K562 (cell line): ENCODE measurements at regions not wholly inside any gene's neighbourhood (a gene's known extent, or its start where the extent isn't known, plus 50 kb on each side); places are given as distances from the start of the nearest gene placed in this dataset.

ENCODE experiments used
- ATAC-seq: fragments of 200-7000 bp; cut with Tn5 transposase; 3 replicates; pipeline ENCODE4 v1.9.1; 2020; ENCODE audit warnings: moderate library complexity
- BruUV-seq: library from RNA; stranded (reverse); fragments of 400-500 nt; replicated peaks from 2 replicates; lab custom pipeline; 2021; lab: Mats Ljungman, UMichigan
- CTCF ChIA-PET: fragments of 300-600 bp; formaldehyde crosslinking; extraction: SDS; loops from one replicate; lab custom pipeline; 2021; ENCODE audit warnings: low intra/inter-chr PET ratio; lab: Yijun Ruan, JAX
- POLR2A ChIA-PET: fragments of 300-600, 350-650 bp; sonication (Branson Sonifier 250); formaldehyde crosslinking; extraction: SDS; loops from one replicate; lab custom pipeline; 2021; ENCODE audit warnings: antibody characterized with exemption, inconsistent platforms; lab: Yijun Ruan, JAX
- DNase-seq, 4 experiments: peaks; one replicate each; pipeline versions ENCODE4 v3.0.0 to v3.0.0-alpha.2; 2011 to 2018; ENCODE audit warnings: low spot score in 3 of 4, mixed read lengths in 3 of 4; ENCODE audit errors: extremely low read depth in 1 of 4
- FAIRE-seq: peaks from 2 replicates; lab custom pipeline; 2011; peaks lifted over from hg19 to GRCh38; lab: Jason Lieb, UNC
- H2AFZ ChIP-seq: 2 replicates; pipeline ENCODE4 v1.6.0; 2011; ENCODE audit warnings: low read depth, low read length, control low read depth, inconsistent platforms
- H3K27ac ChIP-seq: fragments of 200-600 bp; 3 replicates; pipeline ENCODE4 v1.8.0; 2011; ENCODE audit warnings: low read depth, mild to moderate bottlenecking, control low read depth, inconsistent platforms, low read length, moderate library complexity, mixed read lengths; ENCODE audit errors: extremely low read depth
- H3K27me3 ChIP-seq, 2 experiments: fragments of 300-600 bp in 1 of 2; 2 replicates in 1 of 2; 3 replicates in 1 of 2; pipeline versions ENCODE4 v1.6.0 to v1.8.0; 2011; ENCODE audit warnings: inconsistent platforms in 2 of 2, low read length in 2 of 2, mild to moderate bottlenecking in 1 of 2, mixed read lengths in 1 of 2, moderate library complexity in 1 of 2; ENCODE audit not compliant: control insufficient read depth in 2 of 2, insufficient read depth in 2 of 2
- H3K36me3 ChIP-seq: fragments of 300-600 bp; 3 replicates; pipeline ENCODE4 v1.8.0; 2011; ENCODE audit warnings: mild to moderate bottlenecking, low read length, inconsistent platforms; ENCODE audit not compliant: control insufficient read depth, insufficient read depth
- H3K4me1 ChIP-seq, 2 experiments: fragments of 200-600 bp in 1 of 2; replicated peaks in 1 of 2; 2 replicates in 1 of 2; 3 replicates in 1 of 2; pipeline versions ENCODE4 v1.5.1 to v1.8.0; 2011; ENCODE audit warnings: inconsistent platforms in 2 of 2, low read length in 2 of 2, mild to moderate bottlenecking in 1 of 2, mixed read lengths in 1 of 2, moderate library complexity in 1 of 2; ENCODE audit not compliant: control insufficient read depth in 2 of 2, insufficient read depth in 2 of 2
- H3K4me2 ChIP-seq: 2 replicates; pipeline ENCODE4 v1.6.1; 2011; ENCODE audit warnings: low read length, control low read depth, inconsistent platforms, mixed read lengths; ENCODE audit not compliant: insufficient read depth
- H3K4me3 ChIP-seq: fragments of 200-600 bp; sonication (generic), shearing (Covaris generic); 2 replicates; pipeline ENCODE4 v1.5.1; 2016; ENCODE audit warnings: control low read depth, inconsistent platforms
- H3K79me2 ChIP-seq: fragments of 200-600 bp; 3 replicates; pipeline ENCODE4 v1.8.0; 2011; ENCODE audit warnings: low read length, inconsistent platforms; ENCODE audit not compliant: control insufficient read depth, insufficient read depth
- H3K9ac ChIP-seq, 2 experiments: 2 replicates each; pipeline versions ENCODE4 v1.6.0 to v1.6.1; 2011; ENCODE audit warnings: low read depth in 2 of 2, low read length in 2 of 2, control low read depth in 1 of 2, inconsistent platforms in 1 of 2, mild to moderate bottlenecking in 1 of 2, mixed read lengths in 1 of 2; ENCODE audit not compliant: insufficient read depth in 1 of 2
- H3K9me1 ChIP-seq: one replicate; pipeline ENCODE4 v1.6.0; 2011; ENCODE audit warnings: inconsistent platforms, mild to moderate bottlenecking, low read length, moderate library complexity; ENCODE audit not compliant: control insufficient read depth, insufficient read depth
- H3K9me3 ChIP-seq: replicated peaks from 2 replicates; pipeline ENCODE4 v1.5.1; 2011; ENCODE audit warnings: low read depth, low read length, inconsistent platforms; ENCODE audit not compliant: control insufficient read depth, insufficient read depth
- H4K20me1 ChIP-seq: replicated peaks from 2 replicates; pipeline ENCODE4 v1.6.1; 2011; ENCODE audit warnings: low read length, inconsistent platforms, mixed read lengths; ENCODE audit not compliant: control insufficient read depth, insufficient read depth
- CREB3 ChIP-seq: fragments of 450-650 bp; conservative IDR thresholded peaks from 2 replicates; pipeline ENCODE4 v1.6.1; 2016; ENCODE audit warnings: missing genetic modification characterization, low read depth, mild to moderate bottlenecking, missing compliant biosample characterization, moderate library complexity
- HMG20B ChIP-seq: fragments of 250-450 bp; sonication (Bioruptor Pico); IDR thresholded peaks from 2 replicates; pipeline ENCODE4 v1.5.0; 2021; ENCODE audit warnings: mild to moderate bottlenecking
- TFAM ChIP-seq: fragments of 250-450 bp; sonication (Bioruptor Pico); conservative IDR thresholded peaks from 2 replicates; pipeline ENCODE4 v1.5.0; 2021; ENCODE audit warnings: mild to moderate bottlenecking, moderate library complexity
- ZNF609 ChIP-seq: sonication (generic); formaldehyde crosslinking; IDR thresholded peaks from 2 replicates; pipeline ENCODE4 v1.8.1; 2023; ENCODE audit warnings: missing genetic modification reagents, mild to moderate bottlenecking, borderline replicate concordance
- WGBS: fragments of 100-300 bp; shearing (Covaris generic); methylation state at CpG from one replicate; pipeline ENCODE4 v1.1.6; 2016; ENCODE audit warnings: low coverage, mixed read lengths; ENCODE audit not compliant: insufficient coverage; ENCODE audit errors: missing lambda C conversion rate; 5-methylcytosine and 5-hydroxymethylcytosine counted together
- in situ Hi-C: fragments of 300-500 bp; cut with MboI; formaldehyde crosslinking; loops from 4 replicates; pipeline ENCODE4 v1.15.0; 2018; ENCODE audit warnings: inconsistent platforms, mixed read lengths
- intact Hi-C: fragments of 100-400 bp; cut with micrococcal nuclease; formaldehyde crosslinking; loops from 2 replicates; pipeline ENCODE4 v1.14.2; 2022

- FAIRE-seq (no peak), ATAC-seq (no peak), DNase-seq (no peak)
- Histone ChIP-seq H3K4me1 (no peaks in the 10 kb centered on the region), H3K27me3 (no peaks in the 10 kb centered on the region), H3K9me1 (no peaks in the 10 kb centered on the region), H4K20me1 (no peaks in the 10 kb centered on the region), H3K36me3 (no peaks in the 10 kb centered on the region), H3K4me3 (no peak overlapping the region), H3K9me3 (no peaks in the 10 kb centered on the region), H3K79me2 (no peaks in the 10 kb centered on the region), H2AFZ (no peak overlapping the region), H3K9ac (no peak overlapping the region), H3K4me2 (no peak overlapping the region), H3K27ac (no peak overlapping the region)
- in situ Hi-C loops (no loop called here), intact Hi-C loops (no loop called here)
- ChIA-PET CTCF (no interaction called here), POLR2A (no interaction called here)
- BruUV-seq = no TSS peak
- TF ChIP-seq ZNF609 (no peak), CREB3 (tag) (no peak), TFAM (CRISPR knock-in tag) (no peak), HMG20B (CRISPR knock-in tag) (no peak)
- 0% methylated on average over 2 of the region's 2 CpGs for WGBS
Measured at GRCh38 chr6:51430589-51430988, 611.9 kb downstream of the TFAP2B start.
